ENCODE measurements at regions not wholly inside any gene's neighbourhood (a gene's known extent, or its start where the extent isn't known, plus 50 kb on each side); places are given as distances from the start of the nearest gene placed in this dataset.
"Not testable (repeated sequence)": the region's sequence is repeated elsewhere in the genome, so short reads cannot be mapped to it uniquely, and the experiment has no call there.

- DNase-seq (ENCODE audit: low spot score) = no peak
Observed at GRCh38 chr6:165008971-165009370, 300.4 kb downstream of the C6orf118 start.

GRCh38 chr6:165002866-165003265 lies 306.5 kb downstream of the C6orf118 start:
- no peak for DNase-seq (ENCODE audit: low spot score)

- DNase-seq (ENCODE audit: low spot score) = no peak
Observed at GRCh38 chr6:165002358-165002757, 307.0 kb downstream of the C6orf118 start.

- DNase-seq (ENCODE audit: low spot score) = no peak
Observed at GRCh38 chr6:165001502-165002157, 307.8 kb downstream of the C6orf118 start.

GRCh38 chr6:164998297-164998696 lies 311.1 kb downstream of the C6orf118 start:
- no peak for DNase-seq (ENCODE audit: low spot score)

GRCh38 chr6:164996838-164997237 lies 312.6 kb downstream of the C6orf118 start:
- DNase-seq (ENCODE audit: low spot score) = no peak

GRCh38 chr6:164991573-164991972 lies 317.8 kb downstream of the C6orf118 start:
- no peak for DNase-seq (ENCODE audit: low spot score)

- DNase-seq (ENCODE audit: low spot score) = no peak
Observed at GRCh38 chr6:164990901-164991300, 318.5 kb downstream of the C6orf118 start.

- no peak for DNase-seq (ENCODE audit: low spot score)
Observed at GRCh38 chr6:164982389-164982788, 327.0 kb downstream of the C6orf118 start.

GRCh38 chr6:164967102-164967501 lies 342.3 kb downstream of the C6orf118 start:
- DNase-seq (ENCODE audit: low spot score) = no peak

GRCh38 chr6:164962805-164963204 lies 346.6 kb downstream of the C6orf118 start:
- DNase-seq (ENCODE audit: low spot score) = no peak

- peak; percentile 28 for DNase-seq (ENCODE audit: low spot score)
Observed at GRCh38 chr6:164947164-164947563, 362.2 kb downstream of the C6orf118 start.

GRCh38 chr6:164942271-164942670 lies 367.1 kb downstream of the C6orf118 start:
- no peak for DNase-seq (ENCODE audit: low spot score)

GRCh38 chr6:164933238-164933794 lies 376.1 kb downstream of the C6orf118 start:
- DNase-seq (ENCODE audit: low spot score) = not testable (repeated sequence)

GRCh38 chr6:164929408-164929977 lies 379.9 kb downstream of the C6orf118 start:
- DNase-seq (ENCODE audit: low spot score) = peak; percentile 48

GRCh38 chr6:164928728-164929407 lies 380.5 kb downstream of the C6orf118 start:
- DNase-seq (ENCODE audit: low spot score) = peak; percentile 21

- peak; percentile 71 for DNase-seq (ENCODE audit: low spot score)
Observed at GRCh38 chr6:164928057-164928727, 381.2 kb downstream of the C6orf118 start.

GRCh38 chr6:164927288-164928056 lies 381.9 kb downstream of the C6orf118 start:
- DNase-seq (ENCODE audit: low spot score) = peak; percentile 86

- peak; percentile 60 for DNase-seq (ENCODE audit: low spot score)
Observed at GRCh38 chr6:164926686-164927085, 382.7 kb downstream of the C6orf118 start.

- no peak for DNase-seq (ENCODE audit: low spot score)
Observed at GRCh38 chr6:164925681-164926530, 383.5 kb downstream of the C6orf118 start.

GRCh38 chr6:164924674-164925073 lies 384.7 kb downstream of the C6orf118 start:
- no peak for DNase-seq (ENCODE audit: low spot score)

Data from putamen (tissue), 1 donor.